ENCODE measurements at regions not wholly inside any gene's neighbourhood (a gene's known extent, or its start where the extent isn't known, plus 50 kb on each side); places are given as distances from the start of the nearest gene placed in this dataset.

GRCh38 chr12:124445121-124445718 lies 122.2 kb downstream of the NCOR2 start:
- no peaks in the 10 kb centered on the region for H3K27me3 ChIP-seq
- H3K36me3 ChIP-seq = peaks cover 0 to 31% (median 10%) of the 10 kb centered on the region in 4 donors
- no peak for DNase-seq
- H3K27ac ChIP-seq = peak overlapping the region in 3 of 4 donors; percentile 69 to 71 (median 70)
- no peaks in the 10 kb centered on the region for H3K9me3 ChIP-seq
- intact Hi-C loops (cut with DNase I) = no loop called here
- H3K4me3 ChIP-seq = no peak overlapping the region
- WGBS, 2 donors = 90 to 92% methylated on average over 39 of the region's 39 CpGs
- no peak for TF ChIP-seq EP300 (IDR thresholded peaks at IDR 0.05)
- TF ChIP-seq POLR2A (IDR thresholded peaks at IDR 0.05) = no peak
- TF ChIP-seq, protein P1, sequence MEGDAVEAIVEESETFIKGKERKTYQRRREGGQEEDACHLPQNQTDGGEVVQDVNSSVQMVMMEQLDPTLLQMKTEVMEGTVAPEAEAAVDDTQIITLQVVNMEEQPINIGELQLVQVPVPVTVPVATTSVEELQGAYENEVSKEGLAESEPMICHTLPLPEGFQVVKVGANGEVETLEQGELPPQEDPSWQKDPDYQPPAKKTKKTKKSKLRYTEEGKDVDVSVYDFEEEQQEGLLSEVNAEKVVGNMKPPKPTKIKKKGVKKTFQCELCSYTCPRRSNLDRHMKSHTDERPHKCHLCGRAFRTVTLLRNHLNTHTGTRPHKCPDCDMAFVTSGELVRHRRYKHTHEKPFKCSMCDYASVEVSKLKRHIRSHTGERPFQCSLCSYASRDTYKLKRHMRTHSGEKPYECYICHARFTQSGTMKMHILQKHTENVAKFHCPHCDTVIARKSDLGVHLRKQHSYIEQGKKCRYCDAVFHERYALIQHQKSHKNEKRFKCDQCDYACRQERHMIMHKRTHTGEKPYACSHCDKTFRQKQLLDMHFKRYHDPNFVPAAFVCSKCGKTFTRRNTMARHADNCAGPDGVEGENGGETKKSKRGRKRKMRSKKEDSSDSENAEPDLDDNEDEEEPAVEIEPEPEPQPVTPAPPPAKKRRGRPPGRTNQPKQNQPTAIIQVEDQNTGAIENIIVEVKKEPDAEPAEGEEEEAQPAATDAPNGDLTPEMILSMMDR (IDR thresholded peaks at IDR 0.05) = no peak
- TF ChIP-seq POLR2AphosphoS5 (IDR thresholded peaks at IDR 0.05) = no peak
- peaks cover 0 to 62% (median 52%) of the 10 kb centered on the region in 4 donors for H3K4me1 ChIP-seq

- peak overlapping the region in 3 of 4 donors; percentile 69 to 71 (median 70) for H3K27ac ChIP-seq
- no peaks in the 10 kb centered on the region for H3K27me3 ChIP-seq
- no peak overlapping the region for H3K4me3 ChIP-seq
- peaks cover 0 to 69% (median 57%) of the 10 kb centered on the region in 4 donors for H3K4me1 ChIP-seq
- H3K9me3 ChIP-seq = no peaks in the 10 kb centered on the region
- 73 to 82% methylated on average over 9 of the region's 9 CpGs for WGBS, 2 donors
- no peak for TF ChIP-seq EP300 (IDR thresholded peaks at IDR 0.05)
- TF ChIP-seq, protein P1 (IDR thresholded peaks at IDR 0.05) = no peak
- intact Hi-C loops (cut with DNase I) = no loop called here
- no peak for DNase-seq
- H3K36me3 ChIP-seq = peaks cover 0 to 23% (median 6%) of the 10 kb centered on the region in 4 donors
Observed at GRCh38 chr12:124443931-124444712, 123.3 kb downstream of the NCOR2 start.

DNA sequence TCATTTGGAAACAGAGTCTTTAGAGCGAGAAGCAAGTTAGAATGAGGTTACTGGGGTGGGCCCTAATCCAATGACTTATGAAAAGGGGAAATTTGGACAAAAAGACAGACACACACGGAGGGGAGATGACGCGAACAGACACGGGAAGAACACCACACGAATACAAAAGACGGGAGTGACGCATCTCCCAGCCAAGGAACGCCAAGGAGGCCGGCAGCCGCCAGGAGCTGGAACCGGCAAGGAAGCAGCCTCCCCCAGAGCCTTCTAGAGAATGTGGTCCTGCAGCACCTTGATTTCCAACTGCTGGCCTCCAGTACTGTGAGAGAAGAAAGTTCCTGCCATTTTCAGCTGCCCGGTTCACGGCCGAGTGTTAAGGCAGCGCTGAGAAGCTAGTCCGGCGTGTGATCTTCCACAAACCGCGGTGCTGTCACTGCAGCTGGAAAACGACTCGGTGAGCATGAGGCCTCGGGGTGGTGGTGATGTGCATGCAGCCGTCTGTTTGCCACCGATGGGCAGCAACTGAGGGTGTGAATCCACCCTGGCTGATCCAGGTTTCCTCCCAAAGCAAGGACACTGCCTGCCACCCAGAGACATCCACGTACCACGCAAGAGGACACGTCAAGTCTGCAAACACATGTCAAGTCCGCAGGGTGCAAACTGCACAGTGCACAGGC lies 124.5 kb downstream of the NCOR2 start:
- 95 to 96% methylated on average over 29 of the region's 29 CpGs for WGBS, 2 donors
- Histone ChIP-seq H3K4me3 (no peak overlapping the region), H3K9me3 (no peaks in the 10 kb centered on the region), H3K36me3 (peaks cover 0 to 18% (median 5%) of the 10 kb centered on the region in 4 donors), H3K27me3 (no peaks in the 10 kb centered on the region), H3K4me1 (peaks cover 0 to 69% (median 57%) of the 10 kb centered on the region in 4 donors), H3K27ac (peak overlapping the region in 3 of 4 donors; percentile 69 to 71 (median 70))
- intact Hi-C loops (cut with DNase I) = no loop called here
- DNase-seq = no peak
- TF ChIP-seq POLR2AphosphoS5 (IDR thresholded peaks at IDR 0.05) (no peak), POLR2A (IDR thresholded peaks at IDR 0.05) (no peak), EP300 (IDR thresholded peaks at IDR 0.05) (no peak)
- TF ChIP-seq, protein P1 (IDR thresholded peaks at IDR 0.05) = no peak

GRCh38 chr12:124442281-124442680 lies 125.1 kb downstream of the NCOR2 start:
- peaks cover 0 to 24% (median 5%) of the 10 kb centered on the region in 4 donors for H3K36me3 ChIP-seq
- WGBS, 2 donors = 80 to 90% methylated on average over 6 of the region's 6 CpGs
- no peaks in the 10 kb centered on the region for H3K9me3 ChIP-seq
- intact Hi-C loops (cut with DNase I) = no loop called here
- H3K27me3 ChIP-seq = no peaks in the 10 kb centered on the region
- H3K4me1 ChIP-seq = peaks cover 0 to 69% (median 57%) of the 10 kb centered on the region in 4 donors
- TF ChIP-seq EP300 (IDR thresholded peaks at IDR 0.05) = no peak
- no peak for TF ChIP-seq POLR2AphosphoS5 (IDR thresholded peaks at IDR 0.05)
- no peak for TF ChIP-seq POLR2A (IDR thresholded peaks at IDR 0.05)
- TF ChIP-seq, protein P1 (IDR thresholded peaks at IDR 0.05) = no peak
- DNase-seq = no peak
- H3K4me3 ChIP-seq = no peak overlapping the region
- peak overlapping the region in 3 of 4 donors; percentile 69 to 71 (median 70) for H3K27ac ChIP-seq
